ENCODE measurements at regions not wholly inside any gene's neighbourhood (a gene's known extent, or its start where the extent isn't known, plus 50 kb on each side); places are given as distances from the start of the nearest gene placed in this dataset.

DNA sequence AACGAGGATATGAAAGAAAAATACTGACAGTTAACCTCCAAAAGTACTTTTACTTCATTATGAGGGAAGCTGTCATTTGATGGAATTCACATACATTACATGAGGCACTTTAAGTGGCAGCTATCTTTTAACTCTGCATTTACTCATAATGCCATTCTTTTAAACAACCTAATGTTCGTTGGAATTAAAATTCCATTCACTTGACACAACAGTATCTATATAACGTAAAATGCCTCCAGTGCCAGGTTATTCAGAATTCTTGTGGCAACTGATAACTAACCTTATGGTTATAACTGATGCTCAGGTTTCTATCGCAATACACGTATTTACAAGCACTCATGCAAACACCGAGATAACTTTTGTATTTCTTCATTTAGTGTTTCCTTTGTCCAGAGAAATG lies 376.9 kb upstream of the GRAMD2B start:
- TF ChIP-seq POLR2AphosphoS2 (IDR thresholded peaks at IDR 0.05; ENCODE audit: low read depth, low read length) (no peak), CHD1 (IDR thresholded peaks at IDR 0.05; ENCODE audit: low read depth, low read length) (no peak), RFX5 (IDR thresholded peaks at IDR 0.05; ENCODE audit: low read depth, low read length) (no peak), RBBP5 (conservative IDR thresholded peaks at IDR 0.05) (no peak), GABPA (IDR thresholded peaks at IDR 0.05; ENCODE audit: low read depth) (no peak), SMC3 (IDR thresholded peaks at IDR 0.05; ENCODE audit: borderline replicate concordance, low read length) (no peak), POLR2A (IDR thresholded peaks at IDR 0.05; ENCODE audit: low read depth, low read length) (no peak)

Measured in GM12878 (cell line).